Fibroblast of gingiva (primary cell): ENCODE measurements at regions not wholly inside any gene's neighbourhood (a gene's known extent, or its start where the extent isn't known, plus 50 kb on each side); places are given as distances from the start of the nearest gene placed in this dataset.

ENCODE experiments used
- DNase-seq: peaks from one replicate; pipeline ENCODE4 v3.0.0-alpha.2; 2011; ENCODE audit warnings: low read depth

GRCh38 chr5:30734118-30734517, 459.4 kb upstream of the CDH6 start:
- DNase-seq: no peak

GRCh38 chr5:30725073-30725472, 468.4 kb upstream of the CDH6 start:
- no peak for DNase-seq

GRCh38 chr5:30698217-30698616, 495.3 kb upstream of the CDH6 start:
- no peak for DNase-seq

- DNase-seq: no peak
Observed at GRCh38 chr5:30693326-30693725, 500.2 kb upstream of the CDH6 start.

- DNase-seq: no peak
Observed at GRCh38 chr5:30690931-30691330, 502.6 kb upstream of the CDH6 start.

- DNase-seq: no peak
Observed at GRCh38 chr5:30687461-30687860, 506.0 kb upstream of the CDH6 start.

GRCh38 chr5:30686530-30686929, 507.0 kb upstream of the CDH6 start:
- DNase-seq: no peak

GRCh38 chr5:30676223-30676840, 517.2 kb upstream of the CDH6 start:
- no peak for DNase-seq

GRCh38 chr5:30667293-30667692, 526.2 kb upstream of the CDH6 start:
- DNase-seq: no peak

- DNase-seq: no peak
Observed at GRCh38 chr5:30663536-30663935, 530.0 kb upstream of the CDH6 start.

- no peak for DNase-seq
Observed at GRCh38 chr5:30662373-30662772, 531.1 kb upstream of the CDH6 start.

GRCh38 chr5:30661730-30662129, 531.8 kb upstream of the CDH6 start:
- no peak for DNase-seq

GRCh38 chr5:30659417-30659816, 534.1 kb upstream of the CDH6 start:
- DNase-seq: no peak

- no peak for DNase-seq
Observed at GRCh38 chr5:30650311-30650710, 543.2 kb upstream of the CDH6 start.

GRCh38 chr5:30638899-30639298, 554.6 kb upstream of the CDH6 start:
- DNase-seq: no peak

- no peak for DNase-seq
Observed at GRCh38 chr5:30627945-30628344, 565.5 kb upstream of the CDH6 start.

- DNase-seq: no peak
Observed at GRCh38 chr5:30626557-30626956, 566.9 kb upstream of the CDH6 start.

- DNase-seq: no peak
Observed at GRCh38 chr5:30620481-30621085, 572.9 kb upstream of the CDH6 start.

GRCh38 chr5:30608501-30608900, 585.0 kb upstream of the CDH6 start:
- DNase-seq: no peak

- DNase-seq: no peak
Observed at GRCh38 chr5:30607301-30607894, 586.1 kb upstream of the CDH6 start.

- DNase-seq: no peak
Observed at GRCh38 chr5:30605693-30606268, 587.7 kb upstream of the CDH6 start.

GRCh38 chr5:30604648-30605262, 588.7 kb upstream of the CDH6 start:
- no peak for DNase-seq

GRCh38 chr5:30600892-30601291, 592.6 kb upstream of the CDH6 start:
- DNase-seq: no peak
